Smooth muscle cell (in vitro differentiated cells): ENCODE measurements at regions not wholly inside any gene's neighbourhood (a gene's known extent, or its start where the extent isn't known, plus 50 kb on each side); places are given as distances from the start of the nearest gene placed in this dataset.

Source experiments
- DNase-seq: peaks from one replicate; lab custom pipeline; 2025; ENCODE audit not compliant: unreplicated experiment; lab: John Stamatoyannopoulos, UW
- H2AFZ ChIP-seq: fragments of 200-600 bp; sonication (generic); 2 replicates; pipeline ENCODE4 v1.6.0; 2016; ENCODE audit warnings: antibody characterized with exemption, low read depth, mild to moderate bottlenecking
- H3F3A ChIP-seq: fragments of 200-600 bp; sonication (generic); 2 replicates; pipeline ENCODE4 v1.6.0; 2017; ENCODE audit warnings: antibody characterized with exemption, low read depth
- H3K27ac ChIP-seq: fragments of 200-600 bp; sonication (generic); 2 replicates; pipeline ENCODE4 v1.5.1; 2016; ENCODE audit warnings: low read depth, mild to moderate bottlenecking
- H3K27me3 ChIP-seq: fragments of 200-600 bp; sonication (generic); 2 replicates; pipeline ENCODE4 v1.6.1; 2016; ENCODE audit warnings: low read depth, mild to moderate bottlenecking
- H3K36me3 ChIP-seq: fragments of 200-600 bp; sonication (generic); 2 replicates; pipeline ENCODE4 v1.5.1; 2016; ENCODE audit warnings: low read depth
- H3K4me1 ChIP-seq: fragments of 200-600 bp; sonication (generic); 2 replicates; pipeline ENCODE4 v1.5.1; 2016; ENCODE audit warnings: low read depth
- H3K4me2 ChIP-seq: fragments of 200-600 bp; sonication (generic); 2 replicates; pipeline ENCODE4 v1.6.0; 2016; ENCODE audit warnings: mild to moderate bottlenecking
- H3K4me3 ChIP-seq: fragments of 200-600 bp; sonication (generic); 2 replicates; pipeline ENCODE4 v1.5.1; 2016; ENCODE audit warnings: mild to moderate bottlenecking
- H3K79me2 ChIP-seq: fragments of 200-600 bp; sonication (generic); 2 replicates; pipeline ENCODE4 v1.6.0; 2016; ENCODE audit warnings: low read depth, mild to moderate bottlenecking
- H3K9ac ChIP-seq: fragments of 200-600 bp; sonication (generic); 2 replicates; pipeline ENCODE4 v1.6.0; 2016; ENCODE audit warnings: low read depth
- H3K9me3 ChIP-seq: fragments of 200-600 bp; sonication (generic); replicated peaks from 2 replicates; pipeline ENCODE4 v1.5.1; 2016; ENCODE audit warnings: low read depth
- H4K20me1 ChIP-seq: fragments of 200-600 bp; sonication (generic); 2 replicates; pipeline ENCODE4 v1.6.0; 2016; ENCODE audit warnings: low read depth
- WGBS: methylation state at CpG from one replicate; pipeline ENCODE4 v1.1.7; 2016; ENCODE audit warnings: low lambda C conversion rate; 5-methylcytosine and 5-hydroxymethylcytosine counted together
- TF ChIP-seq, protein P1 (sequence below): fragments of 200-600 bp; sonication (generic); IDR thresholded peaks from 2 replicates; pipeline ENCODE4 v1.5.1; 2017; ENCODE audit warnings: borderline replicate concordance, mild to moderate bottlenecking, antibody characterized with exemption; ENCODE audit not compliant: insufficient read depth, poor library complexity, severe bottlenecking

- H3K27me3 ChIP-seq, result no peaks in the 10 kb centered on the region
- no peak overlapping the region for H3K27ac ChIP-seq
- no peak for DNase-seq
- TF ChIP-seq, protein P1, sequence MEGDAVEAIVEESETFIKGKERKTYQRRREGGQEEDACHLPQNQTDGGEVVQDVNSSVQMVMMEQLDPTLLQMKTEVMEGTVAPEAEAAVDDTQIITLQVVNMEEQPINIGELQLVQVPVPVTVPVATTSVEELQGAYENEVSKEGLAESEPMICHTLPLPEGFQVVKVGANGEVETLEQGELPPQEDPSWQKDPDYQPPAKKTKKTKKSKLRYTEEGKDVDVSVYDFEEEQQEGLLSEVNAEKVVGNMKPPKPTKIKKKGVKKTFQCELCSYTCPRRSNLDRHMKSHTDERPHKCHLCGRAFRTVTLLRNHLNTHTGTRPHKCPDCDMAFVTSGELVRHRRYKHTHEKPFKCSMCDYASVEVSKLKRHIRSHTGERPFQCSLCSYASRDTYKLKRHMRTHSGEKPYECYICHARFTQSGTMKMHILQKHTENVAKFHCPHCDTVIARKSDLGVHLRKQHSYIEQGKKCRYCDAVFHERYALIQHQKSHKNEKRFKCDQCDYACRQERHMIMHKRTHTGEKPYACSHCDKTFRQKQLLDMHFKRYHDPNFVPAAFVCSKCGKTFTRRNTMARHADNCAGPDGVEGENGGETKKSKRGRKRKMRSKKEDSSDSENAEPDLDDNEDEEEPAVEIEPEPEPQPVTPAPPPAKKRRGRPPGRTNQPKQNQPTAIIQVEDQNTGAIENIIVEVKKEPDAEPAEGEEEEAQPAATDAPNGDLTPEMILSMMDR, result no peak
- no peaks in the 10 kb centered on the region for H3K36me3 ChIP-seq
- H4K20me1 ChIP-seq, result no peaks in the 10 kb centered on the region
- H2AFZ ChIP-seq, result no peak overlapping the region
- H3F3A ChIP-seq, result no peaks in the 10 kb centered on the region
- H3K4me1 ChIP-seq, result peaks cover 9% of the 10 kb centered on the region
- no peak overlapping the region for H3K4me2 ChIP-seq
- no peak overlapping the region for H3K9ac ChIP-seq
- no peaks in the 10 kb centered on the region for H3K9me3 ChIP-seq
- H3K4me3 ChIP-seq, result no peak overlapping the region
- no peaks in the 10 kb centered on the region for H3K79me2 ChIP-seq
Measured at GRCh38 chr6:98711380-98711779, 123.0 kb upstream of the POU3F2 start.

DNA sequence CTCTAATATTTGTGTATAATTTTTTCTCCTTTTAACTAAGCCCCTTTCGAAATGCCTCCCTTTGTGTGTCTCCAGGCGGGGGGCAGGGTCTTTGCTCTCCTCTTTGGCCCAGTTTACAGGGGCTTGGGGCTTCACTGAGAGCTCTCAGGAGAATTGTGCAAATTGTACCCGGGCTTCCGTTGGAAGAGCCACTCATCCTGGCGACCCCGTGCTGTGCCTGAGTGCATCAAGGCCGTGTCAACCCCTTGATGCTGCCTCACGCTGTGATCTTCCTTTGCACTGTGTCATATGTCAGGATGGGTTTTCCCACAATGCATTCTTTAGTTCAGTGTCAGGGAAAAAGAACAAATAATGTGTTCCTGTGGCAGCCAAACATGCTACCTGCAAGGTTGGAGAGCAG lies 118.0 kb upstream of the POU3F2 start:
- no peak overlapping the region for H3K4me2 ChIP-seq
- H3K9me3 ChIP-seq, result no peaks in the 10 kb centered on the region
- H3K79me2 ChIP-seq, result no peaks in the 10 kb centered on the region
- H3K27me3 ChIP-seq, result no peaks in the 10 kb centered on the region
- no peak overlapping the region for H3K9ac ChIP-seq
- TF ChIP-seq, protein P1, result no peak
- 23% methylated on average over 8 of the region's 8 CpGs for WGBS
- no peak overlapping the region for H3K4me3 ChIP-seq
- DNase-seq, result no peak
- H3K27ac ChIP-seq, result no peak overlapping the region
- H3K4me1 ChIP-seq, result peaks cover 14% of the 10 kb centered on the region
- H3K36me3 ChIP-seq, result no peaks in the 10 kb centered on the region
- no peak overlapping the region for H2AFZ ChIP-seq
- H3F3A ChIP-seq, result no peaks in the 10 kb centered on the region
- no peaks in the 10 kb centered on the region for H4K20me1 ChIP-seq

- no peaks in the 10 kb centered on the region for H3F3A ChIP-seq
- H3K36me3 ChIP-seq, result no peaks in the 10 kb centered on the region
- H3K9ac ChIP-seq, result no peak overlapping the region
- H3K9me3 ChIP-seq, result no peaks in the 10 kb centered on the region
- H2AFZ ChIP-seq, result no peak overlapping the region
- TF ChIP-seq, protein P1, result no peak
- WGBS, result 64% methylated on average over 6 of the region's 6 CpGs
- no peaks in the 10 kb centered on the region for H3K27me3 ChIP-seq
- no peaks in the 10 kb centered on the region for H4K20me1 ChIP-seq
- no peak overlapping the region for H3K27ac ChIP-seq
- H3K79me2 ChIP-seq, result no peaks in the 10 kb centered on the region
- peaks cover 14% of the 10 kb centered on the region for H3K4me1 ChIP-seq
- DNase-seq, result no peak
- H3K4me3 ChIP-seq, result no peak overlapping the region
- no peak overlapping the region for H3K4me2 ChIP-seq
Measured at GRCh38 chr6:98717322-98717877, 117.0 kb upstream of the POU3F2 start.

DNA sequence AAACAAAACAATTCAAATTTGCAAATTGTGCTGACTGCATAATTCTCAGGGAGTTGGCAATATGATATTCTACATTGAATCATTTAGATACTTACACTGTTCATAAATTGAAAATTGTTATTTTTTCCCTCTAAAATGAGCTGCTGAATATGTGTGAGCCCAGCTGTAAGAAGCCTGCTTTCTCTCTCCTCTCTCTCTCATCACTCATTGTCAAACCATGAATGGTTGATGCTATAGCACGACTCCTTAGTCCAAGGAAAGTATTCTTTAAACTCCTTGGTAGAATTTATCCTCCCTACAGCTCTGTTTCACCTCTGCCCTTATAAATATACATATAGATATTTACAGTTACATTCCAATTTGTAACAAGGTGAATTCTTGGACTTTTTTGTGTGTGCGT lies 116.4 kb upstream of the POU3F2 start:
- 86% methylated on average over 2 of the region's 2 CpGs for WGBS
- Histone ChIP-seq H3F3A (no peaks in the 10 kb centered on the region), H3K4me2 (no peak overlapping the region), H4K20me1 (no peaks in the 10 kb centered on the region), H3K4me1 (peaks cover 14% of the 10 kb centered on the region), H3K36me3 (no peaks in the 10 kb centered on the region), H3K9me3 (no peaks in the 10 kb centered on the region), H3K9ac (no peak overlapping the region), H3K27me3 (no peaks in the 10 kb centered on the region), H3K4me3 (no peak overlapping the region), H2AFZ (no peak overlapping the region), H3K27ac (no peak overlapping the region), H3K79me2 (no peaks in the 10 kb centered on the region)
- DNase-seq, result no peak
- TF ChIP-seq, protein P1, result no peak
